ELR (cell line): ENCODE measurements at regions not wholly inside any gene's neighbourhood (a gene's known extent, or its start where the extent isn't known, plus 50 kb on each side); places are given as distances from the start of the nearest gene placed in this dataset.
A peak's percentile ranks its signal among the peaks of the same experiment; 100 is the strongest.

Source experiments
- DNase-seq: peaks from one replicate; pipeline ENCODE4 v3.0.0-alpha.2; 2015; ENCODE audit warnings: low read depth

DNA sequence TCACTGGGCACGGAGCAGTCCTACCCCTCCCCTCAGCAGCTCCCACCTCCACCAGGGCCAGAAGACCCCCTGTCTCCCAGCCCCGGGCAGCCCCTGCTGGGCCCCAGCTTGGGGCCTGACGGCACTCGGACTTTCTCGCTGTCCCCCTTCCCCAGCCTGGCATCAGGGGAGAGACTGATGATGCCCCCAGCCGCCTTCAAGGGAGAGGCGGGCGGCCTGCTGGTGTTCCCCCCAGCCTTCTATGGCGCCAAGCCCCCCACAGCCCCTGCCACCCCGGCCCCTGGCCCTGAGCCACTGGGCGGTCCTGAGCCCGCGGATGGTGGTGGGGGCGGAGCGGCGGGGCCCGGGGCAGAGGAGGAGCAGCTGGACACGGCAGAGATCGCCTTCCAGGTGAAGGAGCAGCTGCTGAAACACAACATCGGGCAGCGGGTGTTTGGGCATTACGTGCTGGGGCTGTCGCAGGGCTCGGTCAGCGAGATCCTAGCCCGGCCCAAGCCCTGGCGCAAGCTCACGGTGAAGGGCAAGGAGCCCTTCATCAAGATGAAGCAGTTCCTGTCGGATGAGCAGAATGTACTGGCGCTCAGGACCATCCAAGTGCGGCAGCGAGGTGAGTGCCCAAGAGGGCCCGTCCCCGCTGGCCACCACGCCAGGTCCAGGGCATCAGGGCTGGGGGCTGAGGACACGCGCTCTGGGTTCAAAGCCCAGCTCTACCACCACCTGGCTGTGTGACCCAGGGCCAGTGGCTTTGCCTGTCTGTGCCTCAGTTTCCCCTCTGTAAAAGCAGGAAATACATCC, 58.6 kb downstream of the PHETA1 start:
- DNase-seq, result no peak

DNA sequence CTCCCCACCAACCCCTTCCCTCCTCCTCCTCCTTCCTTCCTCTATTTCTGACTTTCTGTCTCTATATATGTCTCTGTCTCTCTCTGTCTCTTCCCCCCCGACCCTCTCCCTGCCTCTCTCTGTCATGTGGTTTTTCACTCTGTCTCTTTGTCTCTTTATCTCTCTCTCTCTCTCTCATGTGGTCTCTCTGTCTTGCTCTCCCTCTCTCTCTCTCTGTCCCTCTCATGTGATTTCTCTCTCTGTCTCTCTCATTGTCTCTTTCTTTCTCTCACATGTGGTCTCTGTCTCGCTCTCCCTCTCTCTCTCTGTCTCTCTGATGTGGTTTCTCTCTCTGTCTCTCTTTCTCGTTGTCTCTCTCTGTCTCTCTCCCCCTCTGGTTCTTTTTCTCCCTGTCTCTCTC, 59.3 kb downstream of the PHETA1 start:
- no peak for DNase-seq

DNA sequence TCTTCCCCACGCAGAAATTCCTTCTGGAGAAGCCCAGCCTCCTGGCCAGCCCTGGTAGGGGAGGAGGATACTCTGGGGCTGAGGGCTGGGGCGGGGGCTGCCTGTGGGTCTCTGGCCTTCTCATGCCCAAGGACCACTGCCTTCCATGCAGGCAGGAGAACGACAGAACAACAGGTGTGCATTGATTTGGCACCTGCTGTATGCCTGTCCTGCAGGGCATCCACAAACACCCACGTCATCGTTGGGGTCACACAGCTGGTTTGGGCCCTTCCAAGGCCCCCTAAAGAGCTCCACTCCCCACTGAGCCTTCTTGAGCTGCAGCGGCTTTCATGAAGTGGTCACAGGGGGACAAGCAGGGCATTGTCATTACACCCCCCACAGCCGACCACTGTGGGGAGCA, 60.4 kb downstream of the PHETA1 start:
- DNase-seq, result no peak

GRCh38 chr12:111304642-111305071, 64.2 kb downstream of the PHETA1 start:
- peak; percentile 42 for DNase-seq

DNA sequence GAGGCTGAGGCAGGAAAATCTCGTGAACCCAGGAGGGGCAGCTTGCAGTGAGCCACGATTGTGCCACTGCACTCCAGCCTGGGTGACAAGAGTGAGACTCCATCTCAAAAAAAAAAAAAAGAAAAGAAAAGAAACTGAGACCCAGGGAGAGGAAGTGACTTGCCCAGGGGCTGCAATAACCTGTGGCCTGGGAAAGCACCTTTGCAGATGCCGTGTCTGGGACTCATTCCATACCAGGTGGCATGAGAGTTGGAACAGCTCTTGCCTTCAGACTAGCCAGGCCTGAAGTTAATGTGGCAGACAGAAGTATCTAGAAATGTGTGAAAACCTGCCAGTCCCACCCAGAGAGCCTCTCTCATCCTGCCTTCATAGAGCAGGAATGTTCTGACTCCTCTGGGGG, 65.4 kb downstream of the PHETA1 start:
- DNase-seq, result no peak

- peak; percentile 75 for DNase-seq
Observed at GRCh38 chr12:111298582-111299436, 70.1 kb downstream of the PHETA1 start.

- DNase-seq, result no peak
Observed at GRCh38 chr12:111297703-111298426, 71.0 kb downstream of the PHETA1 start.

- DNase-seq, result no peak
Observed at GRCh38 chr12:111296906-111297463, 71.9 kb downstream of the PHETA1 start.

GRCh38 chr12:111295176-111295575, 73.7 kb downstream of the PHETA1 start:
- no peak for DNase-seq

DNA sequence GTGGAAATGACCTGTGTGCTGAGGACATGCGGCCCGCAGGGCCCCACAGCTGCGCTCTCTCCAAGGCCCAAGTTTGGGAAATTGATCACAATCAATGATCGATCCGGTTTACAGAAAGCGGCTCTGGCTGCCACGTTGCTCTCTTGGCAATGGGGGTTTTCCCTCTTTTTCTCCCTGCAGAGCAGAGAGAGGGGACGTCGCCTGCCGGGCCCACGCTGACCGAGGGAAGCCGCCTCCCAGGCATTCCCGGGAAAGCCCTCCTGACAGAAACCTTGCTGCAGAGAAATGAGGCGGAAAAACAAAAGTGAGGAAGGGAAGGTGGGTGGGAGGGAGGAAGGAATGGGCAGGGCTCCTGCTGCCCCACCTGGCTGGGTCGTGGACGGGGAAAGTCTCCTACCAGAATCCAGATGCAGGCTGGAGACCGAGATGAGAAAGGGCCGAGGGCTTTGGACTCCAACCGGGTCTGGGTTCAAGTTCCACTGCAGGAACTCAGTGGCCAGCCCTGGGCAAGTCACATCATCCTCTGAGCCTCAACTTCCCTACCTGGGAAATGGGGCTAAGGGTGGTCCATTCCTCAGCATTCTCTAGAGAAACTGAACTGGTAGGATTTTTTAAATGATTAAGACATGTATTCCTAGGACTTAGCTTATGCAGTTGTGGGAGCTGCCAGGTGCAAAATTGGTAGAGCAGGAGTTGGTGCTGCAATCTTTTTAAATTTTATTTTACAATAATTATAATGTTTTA, 75.5 kb downstream of the PHETA1 start:
- no peak for DNase-seq

GRCh38 chr12:111291357-111291756, 77.5 kb downstream of the PHETA1 start:
- no peak for DNase-seq

- DNase-seq, result no peak
Observed at GRCh38 chr12:111288771-111289170, 80.1 kb downstream of the PHETA1 start.

DNA sequence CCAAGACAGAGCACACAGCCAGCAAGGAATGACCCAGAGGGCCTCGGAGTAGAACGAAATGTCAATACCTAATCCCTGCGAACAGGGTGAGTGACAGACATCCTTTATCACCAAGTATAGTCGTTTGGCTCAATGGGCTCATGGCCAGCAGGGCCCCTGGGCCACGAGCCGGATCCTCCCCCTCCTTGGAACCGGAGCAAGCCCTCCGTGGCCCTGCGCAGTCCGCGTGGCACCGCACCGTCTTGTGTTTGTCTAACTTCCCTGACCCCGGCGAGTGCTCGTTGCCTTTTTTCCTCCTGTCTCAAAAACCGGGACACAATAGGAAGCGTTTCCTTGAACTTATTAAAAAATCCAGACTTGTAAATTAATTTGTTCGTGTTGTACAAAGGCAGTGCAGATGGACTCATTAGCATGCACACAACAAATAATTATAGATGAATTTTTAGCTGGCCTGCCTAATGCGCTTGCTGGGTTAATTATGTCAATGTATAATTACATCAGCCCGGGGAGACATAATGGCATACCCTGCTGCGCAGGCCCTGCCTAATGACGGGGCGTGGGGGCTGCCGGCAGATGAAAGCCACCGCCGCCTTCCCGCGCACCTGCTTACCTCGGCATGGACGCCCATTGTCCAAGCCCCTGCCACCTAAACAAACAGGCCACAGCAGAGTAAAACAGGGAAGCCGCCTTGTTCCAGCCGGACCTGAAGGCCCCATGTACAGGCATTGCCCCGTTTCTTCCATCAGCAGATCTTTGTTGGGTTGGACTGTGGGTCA, 81.6 kb downstream of the PHETA1 start:
- no peak for DNase-seq

DNA sequence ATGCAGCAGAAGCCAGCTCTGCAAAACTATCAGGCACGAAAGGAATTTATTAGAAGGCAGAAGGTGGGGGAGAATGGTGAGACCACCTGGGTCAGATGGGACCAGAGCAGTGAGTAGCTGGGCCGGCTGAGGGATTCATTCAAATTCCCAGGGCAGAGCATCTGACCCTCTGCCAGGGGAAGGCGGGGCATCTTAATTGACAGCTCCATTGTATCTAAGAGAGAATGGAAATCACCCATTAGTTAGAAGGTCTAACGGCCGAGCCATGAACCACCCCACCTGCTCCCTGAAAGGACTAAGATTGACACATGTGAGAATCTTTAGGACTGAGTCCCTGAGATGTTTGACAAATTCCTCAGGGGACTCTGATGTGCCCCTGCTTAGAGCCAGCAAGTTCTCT, 83.7 kb downstream of the PHETA1 start:
- no peak for DNase-seq

DNA sequence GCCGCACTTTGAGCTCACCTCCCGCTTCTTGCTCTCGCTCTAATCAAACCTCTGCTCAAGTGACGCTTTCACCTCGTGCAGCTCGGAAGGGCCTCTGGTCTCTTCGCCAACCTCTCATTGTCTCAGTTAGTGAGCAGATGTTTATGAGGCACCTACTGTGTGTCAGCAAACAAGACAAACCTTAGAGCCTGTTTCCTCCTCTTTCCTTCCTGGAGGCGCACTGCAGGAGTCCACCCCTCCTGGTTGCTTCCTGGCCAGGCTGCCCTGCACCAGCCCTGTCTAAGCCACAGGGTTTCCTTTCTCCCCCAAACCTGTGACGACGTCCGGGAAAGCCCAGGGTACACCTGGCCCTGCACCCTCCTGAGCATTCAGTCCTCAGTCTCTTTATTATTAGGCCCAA, 84.2 kb downstream of the PHETA1 start:
- DNase-seq, result no peak

DNA sequence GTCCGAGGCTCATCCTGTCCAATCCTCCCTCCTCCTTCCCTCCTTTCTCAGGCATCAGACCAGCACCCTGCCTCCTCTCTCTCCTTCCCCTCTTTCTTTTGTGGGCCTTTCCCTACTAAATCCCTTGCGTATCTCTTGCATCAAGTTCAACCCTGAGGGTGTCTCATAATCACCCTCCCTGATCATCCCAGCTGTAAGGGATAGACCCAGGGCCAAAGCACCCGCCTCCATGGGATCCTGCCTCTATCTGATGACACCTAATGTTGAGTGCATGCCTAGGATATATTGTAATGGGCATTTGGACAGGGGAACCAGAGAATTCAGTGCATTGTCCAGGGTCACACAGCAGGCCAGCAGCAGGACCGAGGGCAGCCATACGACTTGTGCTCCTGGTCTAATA, 84.9 kb downstream of the PHETA1 start:
- no peak for DNase-seq

DNA sequence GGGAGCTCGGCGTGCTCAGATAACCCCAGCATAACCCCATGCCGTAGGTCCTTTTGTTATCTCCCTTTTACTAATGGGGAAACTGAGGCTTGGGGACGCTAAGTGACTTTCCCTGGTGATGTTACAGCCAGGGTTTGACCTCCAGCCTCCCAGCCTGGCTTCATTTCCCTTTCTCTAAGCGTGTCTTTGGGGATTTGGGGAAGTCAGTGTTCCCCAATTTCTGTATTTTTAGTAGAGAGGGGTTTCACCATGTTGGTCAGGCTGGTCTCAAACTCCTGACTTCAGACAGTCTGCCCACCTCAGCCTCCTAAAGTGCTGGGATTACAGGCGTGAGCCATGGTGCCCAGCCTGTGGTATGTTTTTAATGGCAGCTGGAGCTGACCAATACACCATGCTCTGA, 85.4 kb downstream of the PHETA1 start:
- no peak for DNase-seq

GRCh38 chr12:111277570-111277969, 91.3 kb downstream of the PHETA1 start:
- no peak for DNase-seq

DNA sequence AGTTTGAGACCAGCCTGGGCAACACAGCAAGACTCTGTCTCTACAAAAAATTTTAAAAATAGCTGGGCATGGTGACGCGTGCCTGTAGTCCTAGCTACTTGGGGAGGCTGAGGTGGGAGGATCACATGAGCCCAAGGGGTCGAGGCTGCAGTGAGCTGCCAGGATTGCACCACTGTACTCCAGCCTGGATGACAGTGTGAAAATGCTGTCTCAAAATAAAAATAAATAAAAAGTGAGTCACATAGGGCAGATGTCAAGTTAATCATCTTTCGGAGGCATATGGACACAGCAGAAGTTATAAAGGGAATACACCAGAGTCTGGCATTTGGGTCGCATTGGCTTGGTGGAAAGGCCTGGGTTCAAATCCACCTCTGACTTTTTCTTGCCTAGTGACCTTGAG, 92.7 kb downstream of the PHETA1 start:
- peak; percentile 53 for DNase-seq

DNA sequence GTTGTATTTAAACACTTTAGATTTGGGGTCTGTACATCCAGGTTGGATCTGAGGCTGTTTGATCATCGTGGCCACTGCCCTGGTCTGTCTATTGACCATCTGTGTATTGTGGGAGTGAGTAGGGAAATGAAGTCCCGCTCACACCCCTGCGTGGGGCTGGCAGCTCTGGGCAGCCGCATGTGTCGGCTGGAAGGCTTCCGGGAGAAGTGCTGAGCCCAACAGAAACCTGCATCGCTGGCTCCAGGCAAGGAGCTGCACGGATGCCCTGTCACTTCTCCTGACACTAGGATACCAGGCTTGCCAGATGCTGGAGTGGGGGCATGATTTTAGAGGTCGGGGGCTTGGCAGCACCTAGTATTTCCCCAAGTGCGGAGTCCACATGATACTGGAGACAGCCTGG, 93.6 kb downstream of the PHETA1 start:
- DNase-seq, result no peak

- DNase-seq, result peak; percentile 54
Observed at GRCh38 chr12:111274777-111275176, 94.1 kb downstream of the PHETA1 start.
